Brain microvascular endothelial cell (primary cell): ENCODE measurements at regions not wholly inside any gene's neighbourhood (a gene's known extent, or its start where the extent isn't known, plus 50 kb on each side); places are given as distances from the start of the nearest gene placed in this dataset.

Source experiments
- DNase-seq: peaks from one replicate; pipeline ENCODE4 v3.0.0-alpha.2; 2020
- H3K27ac ChIP-seq: fragments of 250-450 bp; sonication (Bioruptor Pico); 2 replicates; pipeline ENCODE4 v1.5.1; 2020; ENCODE audit warnings: mild to moderate bottlenecking, moderate library complexity
- H3K27me3 ChIP-seq: fragments of 250-450 bp; sonication (Bioruptor Pico); replicated peaks from 2 replicates; pipeline ENCODE4 v1.5.1; 2020; ENCODE audit warnings: mild to moderate bottlenecking
- H3K36me3 ChIP-seq: fragments of 250-450 bp; sonication (Bioruptor Pico); replicated peaks from 2 replicates; pipeline ENCODE4 v1.5.1; 2020; ENCODE audit warnings: mild to moderate bottlenecking
- H3K4me3 ChIP-seq: 2 replicates; pipeline ENCODE4 v1.5.1; 2011; ENCODE audit warnings: low read depth, mild to moderate bottlenecking, control low read depth, low read length, moderate library complexity
- CTCF ChIP-seq: IDR thresholded peaks from 2 replicates; pipeline ENCODE4 v1.5.1; 2011; ENCODE audit warnings: low read depth, mild to moderate bottlenecking, moderate library complexity, low read length, control low read depth, inconsistent platforms; ENCODE audit errors: missing control alignments
- in situ Hi-C: cut with HindIII; loops from 2 replicates; pipeline ENCODE4 v1.10.0; 2017; ENCODE audit warnings: low sequenced_read_pairs, low pct_ligation_motif_present

DNA sequence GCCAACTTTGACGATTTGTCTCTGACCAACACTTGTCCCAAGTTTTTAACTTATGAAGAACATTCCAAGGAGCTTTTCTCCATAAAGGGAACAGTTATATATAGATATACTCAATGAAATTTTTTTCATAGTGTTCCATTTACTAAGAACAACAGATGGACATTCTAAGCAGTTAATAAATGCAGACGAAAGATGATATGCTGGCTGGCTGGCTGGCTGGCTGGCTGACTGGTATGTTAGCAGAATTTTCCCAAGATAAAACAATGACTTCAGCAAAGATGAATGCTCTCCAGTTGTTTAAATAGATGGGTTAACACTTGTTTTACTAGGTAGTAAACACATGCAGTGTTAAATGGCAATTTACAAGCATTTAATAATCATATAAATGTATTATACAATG is 62.2 kb downstream of the SPANXN3 start:
- in situ Hi-C loops: no loop called here
- Histone ChIP-seq H3K27me3 (no peaks in the 10 kb centered on the region), H3K4me3 (no peak overlapping the region), H3K36me3 (no peaks in the 10 kb centered on the region), H3K27ac (no peak overlapping the region)
- no peak for TF ChIP-seq CTCF
- peak; percentile 11 for DNase-seq

GRCh38 chrX:143437439-143437838 is 79.8 kb downstream of the SPANXN3 start:
- no peak for DNase-seq
- in situ Hi-C loops: no loop called here
- Histone ChIP-seq H3K4me3 (no peak overlapping the region), H3K27ac (no peak overlapping the region), H3K27me3 (no peaks in the 10 kb centered on the region), H3K36me3 (no peaks in the 10 kb centered on the region)
- TF ChIP-seq CTCF: peak; percentile 22

DNA sequence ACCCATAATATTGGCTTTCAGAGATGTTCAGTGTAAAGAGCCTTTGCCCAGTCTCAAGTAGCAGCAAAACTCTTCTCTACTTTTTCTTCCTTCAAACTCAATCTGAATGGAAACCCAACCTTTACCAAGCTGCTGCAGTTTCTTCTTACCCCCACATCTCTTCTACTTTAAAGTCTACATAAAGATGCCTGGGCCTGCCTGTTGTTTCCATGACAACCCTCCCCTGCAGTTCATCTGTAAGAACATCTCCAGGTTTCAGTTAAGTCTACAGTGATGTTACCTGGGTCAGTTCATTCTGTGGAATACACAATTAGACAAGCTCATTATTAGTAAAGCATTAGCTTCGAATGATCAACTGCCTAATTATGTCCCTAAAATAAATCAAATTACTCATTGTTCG is 81.4 kb downstream of the SPANXN3 start:
- TF ChIP-seq CTCF: no peak
- H3K4me3 ChIP-seq: no peak overlapping the region
- no peak overlapping the region for H3K27ac ChIP-seq
- no peaks in the 10 kb centered on the region for H3K27me3 ChIP-seq
- in situ Hi-C loops: no loop called here
- DNase-seq: no peak
- H3K36me3 ChIP-seq: no peaks in the 10 kb centered on the region

- H3K4me3 ChIP-seq: no peak overlapping the region
- DNase-seq: no peak
- in situ Hi-C loops: no loop called here
- H3K27ac ChIP-seq: no peak overlapping the region
- H3K36me3 ChIP-seq: no peaks in the 10 kb centered on the region
- TF ChIP-seq CTCF: no peak
- no peaks in the 10 kb centered on the region for H3K27me3 ChIP-seq
Measured at GRCh38 chrX:143429811-143430210, 87.5 kb downstream of the SPANXN3 start.

- no peak overlapping the region for H3K4me3 ChIP-seq
- no peak for TF ChIP-seq CTCF
- in situ Hi-C loops: no loop called here
Measured at GRCh38 chrX:143429131-143429530, 88.1 kb downstream of the SPANXN3 start.

GRCh38 chrX:143401160-143401559 is 116.1 kb downstream of the SPANXN3 start:
- H3K27me3 ChIP-seq: no peaks in the 10 kb centered on the region

More at GRCh38 chrX:143429131-143429530, 88.1 kb downstream of the SPANXN3 start:
- Histone ChIP-seq H3K27me3 (no peaks in the 10 kb centered on the region), H3K36me3 (no peaks in the 10 kb centered on the region), H3K27ac (no peak overlapping the region)
- peak; percentile 2 for DNase-seq

More at GRCh38 chrX:143401160-143401559, 116.1 kb downstream of the SPANXN3 start:
- Histone ChIP-seq H3K36me3 (no peaks in the 10 kb centered on the region), H3K4me3 (no peak overlapping the region), H3K27ac (no peak overlapping the region)
- in situ Hi-C loops: no loop called here
- no peak for TF ChIP-seq CTCF
- DNase-seq: no peak
